Spleen (tissue), 7 donors: ENCODE measurements at regions not wholly inside any gene's neighbourhood (a gene's known extent, or its start where the extent isn't known, plus 50 kb on each side); places are given as distances from the start of the nearest gene placed in this dataset.

Experiments
- CTCF ChIP-seq, 11 experiments: fragments of 200-600 bp in 7 of 11; fragments of 450-650 bp in 4 of 11; sonication (generic) in 4 of 11; IDR thresholded peaks in 8 of 11; conservative IDR thresholded peaks in 3 of 11; 1 replicate in 7 of 11; 2 replicates in 4 of 11; pipeline versions ENCODE4 v1.4.0 to v1.8.0; 2016 to 2021; ENCODE audit warnings: antibody characterized with exemption in 11 of 11, inconsistent platforms in 4 of 11, mild to moderate bottlenecking in 1 of 11
- POLR2A ChIP-seq, 3 donors: fragments of 450-650 bp; IDR thresholded peaks; one replicate each; pipeline ENCODE4 v1.5.1; 2017; ENCODE audit warnings: antibody characterized with exemption in 3 of 3, mild to moderate bottlenecking in 1 of 3
- POLR2AphosphoS5 ChIP-seq, 3 donors: sonication (generic); formaldehyde crosslinking; IDR thresholded peaks; one replicate each; pipeline ENCODE4 v1.5.1; 2017; ENCODE audit warnings: antibody characterized with exemption in 3 of 3
- donor health status: DM: no; HTN: no; CAD: no; lungs with moderate emphysema.
- donor health status: DM: no; HTN: no; CAD: no.
- donor health status: DM: no; HTN: no; CAD: no.

- no peak for TF ChIP-seq CTCF (IDR thresholded peaks at IDR 0.05 in 8 of 11, conservative IDR thresholded peaks at IDR 0.05 in 3 of 11)
- TF ChIP-seq POLR2AphosphoS5 (IDR thresholded peaks at IDR 0.05), result no peak
- TF ChIP-seq POLR2A (IDR thresholded peaks at IDR 0.05), result no peak
Measured at GRCh38 chr2:62381656-62382055, 124.3 kb downstream of the TMEM17 start.
